Liver (tissue), 3 donors: ENCODE measurements at regions not wholly inside any gene's neighbourhood (a gene's known extent, or its start where the extent isn't known, plus 50 kb on each side); places are given as distances from the start of the nearest gene placed in this dataset.

Experiments used
- CTCF ChIP-seq: fragments of 150-350 bp; IDR thresholded peaks from 2 replicates; pipeline ENCODE4 v1.5.1; 2017; ENCODE audit warnings: improper control_type of control experiment, low read depth, low read length; ENCODE audit not compliant: missing input control
- EGR1 ChIP-seq, 2 donors: IDR thresholded peaks; 2 replicates each; pipeline ENCODE4 v1.6.1; 2016 to 2018; ENCODE audit warnings: antibody characterized with exemption in 2 of 2, low read depth in 2 of 2
- RAD21 ChIP-seq, 2 donors: IDR thresholded peaks; 2 replicates each; pipeline ENCODE4 v1.6.1; 2016; ENCODE audit warnings: antibody characterized with exemption in 2 of 2, mild to moderate bottlenecking in 2 of 2
- TF ChIP-seq, protein P1 (sequence below): IDR thresholded peaks from 2 replicates; pipeline ENCODE4 v1.6.1; 2016; ENCODE audit warnings: antibody characterized with exemption
- donor health status: healthy.
- donor health status: healthy.

DNA sequence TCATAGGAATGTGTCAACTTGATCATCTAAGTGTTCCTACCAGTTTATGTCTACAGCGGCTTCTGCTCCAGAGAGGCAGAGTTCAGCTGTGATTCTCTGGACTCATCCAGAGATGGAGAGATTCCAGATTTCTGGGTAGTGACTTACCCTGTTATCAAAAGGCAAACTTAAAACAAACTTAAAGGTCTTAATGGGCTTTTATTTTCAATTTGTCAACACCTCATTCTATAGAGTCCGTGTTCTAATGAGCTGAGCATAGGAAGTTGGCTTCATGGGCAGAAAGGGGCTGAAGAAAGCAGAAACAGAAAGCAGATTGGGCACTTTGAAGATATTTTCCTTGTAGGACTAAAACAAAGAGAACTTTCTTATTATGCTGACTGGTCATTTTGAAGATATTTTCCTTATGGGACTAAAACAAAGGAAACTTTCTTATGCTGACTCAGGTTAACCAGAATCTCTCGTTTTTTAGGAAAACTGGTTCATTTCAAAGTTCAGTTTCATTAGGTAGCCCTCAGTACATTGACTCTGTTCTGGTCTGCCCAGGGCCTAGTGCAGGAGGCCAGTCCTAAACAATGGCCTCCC lies 185.1 kb downstream of the CDH26 start:
- TF ChIP-seq CTCF (no peak), RAD21 (IDR thresholded peaks at IDR 0.05) (no peak), EGR1 (IDR thresholded peaks at IDR 0.05; ENCODE audit: low read depth in 2 of 2) (no peak)
- TF ChIP-seq, protein P1, sequence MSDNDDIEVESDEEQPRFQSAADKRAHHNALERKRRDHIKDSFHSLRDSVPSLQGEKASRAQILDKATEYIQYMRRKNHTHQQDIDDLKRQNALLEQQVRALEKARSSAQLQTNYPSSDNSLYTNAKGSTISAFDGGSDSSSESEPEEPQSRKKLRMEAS, result no peak
